ENCODE measurements at regions not wholly inside any gene's neighbourhood (a gene's known extent, or its start where the extent isn't known, plus 50 kb on each side); places are given as distances from the start of the nearest gene placed in this dataset.

DNA sequence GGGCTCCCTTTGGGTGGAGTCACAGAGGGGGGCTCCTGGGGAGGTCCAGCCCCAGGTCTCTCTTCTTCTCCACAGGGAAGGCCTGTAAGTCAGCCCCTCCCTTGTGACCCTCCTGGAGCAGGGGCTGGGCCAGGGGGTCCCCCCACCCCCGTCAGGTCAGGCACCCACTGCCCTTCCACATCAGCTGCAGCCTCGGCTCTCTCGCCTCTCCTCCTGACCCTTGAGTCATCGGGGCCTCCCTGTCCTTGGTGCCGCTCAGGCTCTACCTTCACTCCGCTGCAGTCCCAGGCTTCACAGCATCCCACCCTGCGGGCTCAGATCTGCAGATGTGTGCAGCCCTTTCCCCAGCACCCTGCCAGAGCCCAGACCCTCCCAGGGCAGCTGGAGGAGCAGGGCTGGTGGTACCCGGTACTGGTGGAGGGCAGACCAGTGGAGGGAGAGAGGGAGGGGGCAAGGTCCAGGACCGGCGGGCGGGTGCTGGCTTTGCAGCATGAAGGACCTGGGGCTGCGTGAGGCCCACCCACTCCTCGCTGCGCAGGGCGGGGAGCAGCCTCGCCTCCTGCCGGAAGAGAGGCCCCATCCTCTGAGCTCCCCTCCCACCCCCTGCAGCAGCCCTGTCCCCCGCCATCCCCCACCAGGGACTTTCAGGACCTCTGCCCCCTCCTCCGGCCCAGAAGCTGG lies 117.1 kb downstream of the FAM53A start:
- TF ChIP-seq POLR2A (IDR thresholded peaks at IDR 0.05) = no peak
- TF ChIP-seq, protein P1, sequence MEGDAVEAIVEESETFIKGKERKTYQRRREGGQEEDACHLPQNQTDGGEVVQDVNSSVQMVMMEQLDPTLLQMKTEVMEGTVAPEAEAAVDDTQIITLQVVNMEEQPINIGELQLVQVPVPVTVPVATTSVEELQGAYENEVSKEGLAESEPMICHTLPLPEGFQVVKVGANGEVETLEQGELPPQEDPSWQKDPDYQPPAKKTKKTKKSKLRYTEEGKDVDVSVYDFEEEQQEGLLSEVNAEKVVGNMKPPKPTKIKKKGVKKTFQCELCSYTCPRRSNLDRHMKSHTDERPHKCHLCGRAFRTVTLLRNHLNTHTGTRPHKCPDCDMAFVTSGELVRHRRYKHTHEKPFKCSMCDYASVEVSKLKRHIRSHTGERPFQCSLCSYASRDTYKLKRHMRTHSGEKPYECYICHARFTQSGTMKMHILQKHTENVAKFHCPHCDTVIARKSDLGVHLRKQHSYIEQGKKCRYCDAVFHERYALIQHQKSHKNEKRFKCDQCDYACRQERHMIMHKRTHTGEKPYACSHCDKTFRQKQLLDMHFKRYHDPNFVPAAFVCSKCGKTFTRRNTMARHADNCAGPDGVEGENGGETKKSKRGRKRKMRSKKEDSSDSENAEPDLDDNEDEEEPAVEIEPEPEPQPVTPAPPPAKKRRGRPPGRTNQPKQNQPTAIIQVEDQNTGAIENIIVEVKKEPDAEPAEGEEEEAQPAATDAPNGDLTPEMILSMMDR (IDR thresholded peaks at IDR 0.05) = no peak

Data from testis (tissue), 2 donors.